Epithelial cell of proximal tubule (primary cell): ENCODE measurements at regions not wholly inside any gene's neighbourhood (a gene's known extent, or its start where the extent isn't known, plus 50 kb on each side); places are given as distances from the start of the nearest gene placed in this dataset.
"Not testable (repeated sequence)": the region's sequence is repeated elsewhere in the genome, so short reads cannot be mapped to it uniquely, and the experiment has no call there.

ENCODE experiments used
- DNase-seq: peaks from one replicate; pipeline ENCODE4 v3.0.0-alpha.2; 2011; ENCODE audit warnings: low read depth
- H3K4me3 ChIP-seq: 2 replicates; pipeline ENCODE4 v1.5.1; 2011; ENCODE audit warnings: low read depth, mild to moderate bottlenecking, low read length
- TF ChIP-seq, protein P1 (sequence below): conservative IDR thresholded peaks from 2 replicates; pipeline ENCODE4 v1.5.1; 2012; ENCODE audit warnings: low read depth, mild to moderate bottlenecking, low read length

DNA sequence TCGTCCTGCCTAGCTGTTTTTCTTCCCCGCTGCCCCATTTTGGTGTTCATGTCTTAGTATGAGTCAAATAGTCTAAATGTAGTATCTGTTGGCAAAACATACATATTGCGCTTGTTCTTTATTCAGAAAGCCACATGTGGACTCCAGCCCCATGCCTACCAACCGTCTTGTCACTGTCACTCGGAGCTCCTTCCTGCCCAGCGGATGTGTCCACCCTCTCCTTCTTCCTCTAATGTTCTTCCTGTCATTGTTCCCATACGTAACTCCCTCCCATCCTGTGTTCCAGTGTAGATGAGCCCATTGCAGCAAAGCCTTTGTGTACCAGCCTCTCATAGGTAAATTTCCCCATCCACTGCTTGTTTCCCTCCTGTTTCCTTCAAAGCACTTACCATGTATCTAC is 120.5 kb downstream of the TMX1 start:
- DNase-seq: no peak
- TF ChIP-seq, protein P1, sequence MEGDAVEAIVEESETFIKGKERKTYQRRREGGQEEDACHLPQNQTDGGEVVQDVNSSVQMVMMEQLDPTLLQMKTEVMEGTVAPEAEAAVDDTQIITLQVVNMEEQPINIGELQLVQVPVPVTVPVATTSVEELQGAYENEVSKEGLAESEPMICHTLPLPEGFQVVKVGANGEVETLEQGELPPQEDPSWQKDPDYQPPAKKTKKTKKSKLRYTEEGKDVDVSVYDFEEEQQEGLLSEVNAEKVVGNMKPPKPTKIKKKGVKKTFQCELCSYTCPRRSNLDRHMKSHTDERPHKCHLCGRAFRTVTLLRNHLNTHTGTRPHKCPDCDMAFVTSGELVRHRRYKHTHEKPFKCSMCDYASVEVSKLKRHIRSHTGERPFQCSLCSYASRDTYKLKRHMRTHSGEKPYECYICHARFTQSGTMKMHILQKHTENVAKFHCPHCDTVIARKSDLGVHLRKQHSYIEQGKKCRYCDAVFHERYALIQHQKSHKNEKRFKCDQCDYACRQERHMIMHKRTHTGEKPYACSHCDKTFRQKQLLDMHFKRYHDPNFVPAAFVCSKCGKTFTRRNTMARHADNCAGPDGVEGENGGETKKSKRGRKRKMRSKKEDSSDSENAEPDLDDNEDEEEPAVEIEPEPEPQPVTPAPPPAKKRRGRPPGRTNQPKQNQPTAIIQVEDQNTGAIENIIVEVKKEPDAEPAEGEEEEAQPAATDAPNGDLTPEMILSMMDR: no peak
- no peak overlapping the region for H3K4me3 ChIP-seq

DNA sequence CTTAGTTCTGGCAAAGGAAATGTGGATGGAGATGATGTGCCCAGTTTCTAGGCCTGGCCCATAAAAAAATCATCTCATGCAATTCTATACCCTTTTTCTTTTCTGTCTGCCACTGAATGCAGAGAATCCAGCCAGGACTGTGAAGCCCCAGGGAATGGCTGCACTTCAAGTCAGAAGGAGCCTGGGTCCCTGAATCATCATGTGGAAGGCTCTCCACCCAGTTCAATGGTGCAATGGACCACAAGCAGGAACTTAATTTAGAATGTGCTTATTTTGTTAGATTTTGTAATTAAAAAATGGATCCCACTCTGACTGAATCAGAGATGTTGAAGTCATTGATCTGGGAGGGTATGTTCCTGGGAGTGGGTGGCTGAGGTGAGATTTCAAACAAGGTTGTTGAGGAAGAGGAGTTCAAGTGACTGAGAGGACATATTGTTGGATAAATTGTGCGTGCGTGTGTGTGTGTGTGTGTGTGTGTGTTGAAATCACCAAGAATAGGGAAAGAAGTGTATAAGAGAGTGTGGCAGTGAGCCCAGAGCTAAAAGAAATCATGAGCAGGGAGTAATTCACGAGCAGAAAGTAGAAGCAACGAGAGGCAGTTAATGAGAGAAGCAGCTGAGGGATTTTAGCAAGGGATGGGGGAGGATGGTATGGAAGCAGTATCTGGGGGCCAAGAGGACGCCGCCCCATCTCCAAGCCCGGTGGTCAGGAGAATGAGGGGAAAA is 125.4 kb downstream of the TMX1 start:
- no peak for DNase-seq
- TF ChIP-seq, protein P1: no peak

DNA sequence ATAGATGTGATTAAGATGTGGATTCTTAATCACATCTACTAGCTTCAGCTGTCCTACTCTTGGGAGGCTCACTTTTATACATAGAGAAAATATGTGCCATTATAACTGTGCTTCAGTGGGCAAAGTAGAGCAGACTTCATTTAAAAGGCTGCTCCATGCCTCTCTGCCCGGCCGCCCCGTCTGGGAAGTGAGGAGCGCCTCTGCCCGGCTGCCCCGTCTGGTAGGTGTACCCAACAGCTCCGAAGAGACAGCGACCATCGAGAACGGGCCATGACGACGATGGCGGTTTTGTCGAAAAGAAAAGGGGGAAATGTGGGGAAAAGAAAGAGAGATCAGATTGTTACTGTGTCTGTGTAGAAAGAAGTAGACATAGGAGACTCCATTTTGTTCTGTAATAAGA is 126.4 kb downstream of the TMX1 start:
- H3K4me3 ChIP-seq, DNase-seq: not testable (repeated sequence)

More for the DNA sequence above, 125.4 kb downstream of the TMX1 start:
- no peak overlapping the region for H3K4me3 ChIP-seq

DNA sequence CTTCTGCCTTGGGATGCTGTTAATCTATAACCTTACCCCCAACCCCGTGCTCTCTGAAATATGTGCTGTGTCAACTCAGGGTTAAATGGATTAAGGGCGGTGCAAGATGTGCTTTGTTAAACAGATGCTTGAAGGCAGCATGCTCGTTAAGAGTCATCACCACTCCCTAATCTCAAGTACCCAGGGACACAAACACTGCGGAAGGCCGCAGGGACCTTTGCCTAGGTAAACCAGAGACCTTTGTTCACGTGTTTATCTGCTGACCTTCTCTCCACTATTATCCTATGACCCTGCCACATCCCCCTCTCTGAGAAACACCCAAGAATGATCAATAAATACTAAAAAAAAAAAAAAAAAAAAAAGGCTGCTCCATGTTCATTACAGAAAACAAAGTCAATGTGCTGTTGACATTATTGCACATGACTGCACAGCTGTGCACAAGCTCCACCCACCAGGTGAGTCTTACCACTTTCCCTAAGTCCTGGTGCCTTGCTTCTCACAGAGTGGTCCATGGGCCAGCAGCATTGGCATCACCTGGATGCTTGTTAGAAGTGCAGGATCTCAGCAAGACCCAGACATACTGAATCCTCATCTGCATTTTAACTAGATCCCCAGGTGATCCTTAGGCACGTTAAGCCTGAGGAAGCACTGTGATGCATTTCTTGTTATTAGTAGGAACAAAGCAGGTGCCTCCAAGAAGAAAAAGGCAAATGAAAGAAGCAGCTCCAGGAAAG is 127.0 kb downstream of the TMX1 start:
- DNase-seq, H3K4me3 ChIP-seq: not testable (repeated sequence)

DNA sequence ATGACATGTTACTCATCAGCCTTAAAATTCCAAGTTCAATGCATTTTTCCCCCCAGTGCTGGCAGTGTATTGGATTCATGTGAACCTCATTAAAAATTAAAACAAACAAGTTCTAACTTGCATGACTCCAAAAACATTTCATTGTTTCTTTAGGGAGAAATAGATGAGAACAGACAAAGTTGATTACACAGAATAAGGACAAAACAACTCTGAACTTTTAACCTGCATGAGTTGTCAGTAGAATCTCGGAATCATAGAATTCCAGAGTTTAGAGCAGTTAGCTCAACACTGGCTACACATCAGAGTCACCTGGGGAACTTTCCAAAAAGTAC is 127.5 kb downstream of the TMX1 start:
- no peak overlapping the region for H3K4me3 ChIP-seq
- no peak for DNase-seq
- TF ChIP-seq, protein P1: no peak

DNA sequence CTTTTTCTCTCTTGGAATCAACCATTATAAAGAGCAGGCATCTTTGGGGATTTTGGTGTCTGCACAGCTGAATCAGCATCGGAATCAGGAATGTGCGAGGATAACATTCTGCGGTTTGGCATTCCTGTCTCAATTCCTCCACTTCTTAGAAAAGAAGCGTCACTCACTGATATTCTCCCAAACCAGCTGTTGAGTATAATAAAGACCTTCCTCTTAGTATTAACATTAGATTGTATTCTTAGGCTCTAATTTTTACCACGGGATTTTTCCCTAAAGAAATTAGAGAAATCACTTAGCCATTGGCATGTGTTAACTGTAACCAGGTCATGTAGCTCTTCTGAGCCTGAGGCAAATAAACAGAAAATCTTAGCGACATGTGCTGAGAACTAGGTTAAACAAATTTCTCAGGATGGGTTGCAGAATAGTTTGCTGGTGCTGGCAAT is 128.7 kb downstream of the TMX1 start:
- no peak for DNase-seq
- H3K4me3 ChIP-seq: no peak overlapping the region
- TF ChIP-seq, protein P1: no peak

DNA sequence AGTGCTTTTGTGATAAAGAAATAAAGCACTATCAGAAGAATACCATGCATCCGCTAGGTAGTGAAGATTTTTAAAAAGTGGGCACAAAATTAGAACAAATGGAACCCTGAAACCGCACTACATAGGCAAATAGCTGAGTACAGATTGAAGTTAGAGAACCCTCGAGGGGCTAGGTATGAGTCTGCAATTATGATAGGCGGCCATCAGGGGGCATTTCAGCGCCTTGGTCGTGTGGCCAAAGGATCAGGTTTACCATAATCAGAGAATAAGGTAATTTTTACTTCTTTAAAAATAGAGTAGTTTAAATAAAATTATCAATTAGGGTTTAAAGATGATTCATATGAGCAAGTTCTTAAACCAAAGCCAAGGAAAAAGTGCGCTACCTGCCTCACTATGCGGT is 129.8 kb downstream of the TMX1 start:
- TF ChIP-seq, protein P1: peak; percentile 69
- no peak for DNase-seq

DNA sequence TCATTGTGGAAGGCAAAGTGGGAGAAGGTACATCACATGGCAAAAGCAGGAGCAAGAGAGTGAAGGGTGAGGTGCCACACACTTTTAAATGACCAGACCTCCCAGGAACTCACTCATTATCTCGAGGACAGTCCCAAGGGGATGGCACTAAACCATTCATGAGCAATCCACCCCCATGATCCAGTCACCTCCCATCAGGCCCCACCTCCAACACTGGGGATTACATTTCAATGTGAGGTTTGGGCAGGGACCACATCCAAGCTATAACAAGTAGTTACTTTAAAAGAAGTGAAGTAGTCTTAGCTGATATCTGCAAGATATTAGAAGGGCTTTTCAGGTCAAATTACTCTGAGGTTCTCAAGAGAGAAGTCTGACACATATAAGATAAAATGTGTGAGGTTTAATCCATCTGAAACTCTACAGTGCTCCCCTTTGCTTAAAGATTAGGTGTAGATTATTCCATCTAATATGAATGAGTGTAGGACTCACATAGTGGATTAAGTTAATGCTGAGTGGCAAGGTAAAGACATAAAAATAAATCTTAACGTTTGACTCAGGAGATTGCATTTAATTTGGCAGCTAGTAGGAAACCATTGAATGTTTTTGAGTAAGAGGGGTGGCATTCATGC is 130.8 kb downstream of the TMX1 start:
- TF ChIP-seq, protein P1: no peak
- DNase-seq: no peak
- H3K4me3 ChIP-seq: no peak overlapping the region

More for the DNA sequence above, 129.8 kb downstream of the TMX1 start:
- no peak overlapping the region for H3K4me3 ChIP-seq

DNA sequence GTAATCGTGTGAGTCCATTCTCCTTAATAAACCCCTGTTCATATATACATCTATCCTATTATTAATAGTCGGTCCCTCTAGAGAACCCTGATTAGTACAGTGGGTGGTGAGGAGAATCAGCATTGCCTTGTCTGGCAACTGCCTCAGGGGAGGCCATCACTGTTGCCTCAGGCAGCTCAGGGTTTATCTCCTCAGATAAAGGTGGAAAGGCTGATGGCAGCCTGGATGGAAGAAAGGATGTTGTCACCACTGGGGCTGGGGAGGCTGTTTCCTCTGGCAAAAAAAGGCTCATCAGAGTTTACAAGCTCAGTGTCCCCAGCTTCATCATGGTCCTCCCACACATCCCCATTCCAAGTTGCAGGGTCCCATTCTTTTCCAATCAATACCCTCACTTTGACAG is 137.1 kb downstream of the TMX1 start:
- H3K4me3 ChIP-seq: not testable (repeated sequence)

More for the DNA sequence above, 137.1 kb downstream of the TMX1 start:
- DNase-seq: not testable (repeated sequence)
